ENCODE measurements at regions not wholly inside any gene's neighbourhood (a gene's known extent, or its start where the extent isn't known, plus 50 kb on each side); places are given as distances from the start of the nearest gene placed in this dataset.

- no peak for DNase-seq (ENCODE audit: low read depth in 1 of 2, low spot score in 1 of 2)
- no peak overlapping the region for H3K27ac ChIP-seq (replicated peaks)
- no peaks in the 10 kb centered on the region for H3K27me3 ChIP-seq (ENCODE audit: insufficient read depth, poor library complexity, severe bottlenecking)
- H3K4me3 ChIP-seq (replicated peaks; ENCODE audit: insufficient read depth, low read length), result no peak overlapping the region
- no peak for TF ChIP-seq REST (IDR thresholded peaks at IDR 0.05; ENCODE audit: insufficient replicate concordance, low read depth)
- no peak for TF ChIP-seq GABPA (IDR thresholded peaks at IDR 0.05; ENCODE audit: low read depth)
- no peak for TF ChIP-seq SPI1 (IDR thresholded peaks at IDR 0.05; ENCODE audit: borderline replicate concordance, low read depth)
- no peak for TF ChIP-seq POLR2AphosphoS5 (IDR thresholded peaks at IDR 0.05; ENCODE audit: low read depth)
- TF ChIP-seq CTCF (IDR thresholded peaks at IDR 0.05; ENCODE audit: insufficient read depth, low read length), result no peak
Observed at GRCh38 chr2:128755695-128756364, 437.2 kb upstream of the HS6ST1 start.

- Histone ChIP-seq H3K27me3 (ENCODE audit: insufficient read depth, poor library complexity, severe bottlenecking) (no peaks in the 10 kb centered on the region), H3K27ac (replicated peaks) (no peak overlapping the region), H3K4me3 (replicated peaks; ENCODE audit: insufficient read depth, low read length) (no peak overlapping the region)
- DNase-seq (ENCODE audit: low read depth in 1 of 2, low spot score in 1 of 2), result no peak
- TF ChIP-seq CTCF (IDR thresholded peaks at IDR 0.05; ENCODE audit: insufficient read depth, low read length) (no peak), POLR2AphosphoS5 (IDR thresholded peaks at IDR 0.05; ENCODE audit: low read depth) (no peak), SPI1 (IDR thresholded peaks at IDR 0.05; ENCODE audit: borderline replicate concordance, low read depth) (no peak), REST (IDR thresholded peaks at IDR 0.05; ENCODE audit: insufficient replicate concordance, low read depth) (no peak), GABPA (IDR thresholded peaks at IDR 0.05; ENCODE audit: low read depth) (no peak)
Observed at GRCh38 chr2:128756365-128756717, 437.7 kb upstream of the HS6ST1 start.

GRCh38 chr2:128765811-128766210 lies 447.1 kb upstream of the HS6ST1 start:
- no peak for DNase-seq (ENCODE audit: low read depth in 1 of 2, low spot score in 1 of 2)
- no peak overlapping the region for H3K27ac ChIP-seq (replicated peaks)
- TF ChIP-seq GABPA (IDR thresholded peaks at IDR 0.05; ENCODE audit: low read depth), result no peak
- TF ChIP-seq POLR2AphosphoS5 (IDR thresholded peaks at IDR 0.05; ENCODE audit: low read depth), result no peak
- no peak overlapping the region for H3K4me3 ChIP-seq (replicated peaks; ENCODE audit: insufficient read depth, low read length)
- no peaks in the 10 kb centered on the region for H3K27me3 ChIP-seq (ENCODE audit: insufficient read depth, poor library complexity, severe bottlenecking)

GRCh38 chr2:128768041-128768440 lies 449.4 kb upstream of the HS6ST1 start:
- TF ChIP-seq SPI1 (IDR thresholded peaks at IDR 0.05; ENCODE audit: borderline replicate concordance, low read depth) (no peak), REST (IDR thresholded peaks at IDR 0.05; ENCODE audit: insufficient replicate concordance, low read depth) (no peak)
- Histone ChIP-seq H3K27me3 (ENCODE audit: insufficient read depth, poor library complexity, severe bottlenecking) (no peaks in the 10 kb centered on the region), H3K4me3 (replicated peaks; ENCODE audit: insufficient read depth, low read length) (no peak overlapping the region), H3K27ac (replicated peaks) (no peak overlapping the region)
- DNase-seq (ENCODE audit: low read depth in 1 of 2, low spot score in 1 of 2), result no peak

Data from HL-60 (cell line).